ENCODE measurements at regions not wholly inside any gene's neighbourhood (a gene's known extent, or its start where the extent isn't known, plus 50 kb on each side); places are given as distances from the start of the nearest gene placed in this dataset.

- POLR2A ChIA-PET, result no interaction called here
- CTCF ChIA-PET, result no interaction called here
- no peak for DNase-seq (ENCODE audit: low read depth, low spot score)
- TF ChIP-seq, protein P1, sequence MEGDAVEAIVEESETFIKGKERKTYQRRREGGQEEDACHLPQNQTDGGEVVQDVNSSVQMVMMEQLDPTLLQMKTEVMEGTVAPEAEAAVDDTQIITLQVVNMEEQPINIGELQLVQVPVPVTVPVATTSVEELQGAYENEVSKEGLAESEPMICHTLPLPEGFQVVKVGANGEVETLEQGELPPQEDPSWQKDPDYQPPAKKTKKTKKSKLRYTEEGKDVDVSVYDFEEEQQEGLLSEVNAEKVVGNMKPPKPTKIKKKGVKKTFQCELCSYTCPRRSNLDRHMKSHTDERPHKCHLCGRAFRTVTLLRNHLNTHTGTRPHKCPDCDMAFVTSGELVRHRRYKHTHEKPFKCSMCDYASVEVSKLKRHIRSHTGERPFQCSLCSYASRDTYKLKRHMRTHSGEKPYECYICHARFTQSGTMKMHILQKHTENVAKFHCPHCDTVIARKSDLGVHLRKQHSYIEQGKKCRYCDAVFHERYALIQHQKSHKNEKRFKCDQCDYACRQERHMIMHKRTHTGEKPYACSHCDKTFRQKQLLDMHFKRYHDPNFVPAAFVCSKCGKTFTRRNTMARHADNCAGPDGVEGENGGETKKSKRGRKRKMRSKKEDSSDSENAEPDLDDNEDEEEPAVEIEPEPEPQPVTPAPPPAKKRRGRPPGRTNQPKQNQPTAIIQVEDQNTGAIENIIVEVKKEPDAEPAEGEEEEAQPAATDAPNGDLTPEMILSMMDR (IDR thresholded peaks at IDR 0.05; ENCODE audit: insufficient read depth, low read length, missing control alignments), result no peak
- H3K4me3 ChIP-seq (ENCODE audit: low read depth, low read length), result no peak overlapping the region
Observed at GRCh38 chr2:88345842-88346241, 106.7 kb downstream of the FOXI3 start.

- CTCF ChIA-PET, result no interaction called here
- TF ChIP-seq, protein P1 (IDR thresholded peaks at IDR 0.05; ENCODE audit: insufficient read depth, low read length, missing control alignments), result no peak
- no peak for DNase-seq (ENCODE audit: low read depth, low spot score)
- no peak overlapping the region for H3K4me3 ChIP-seq (ENCODE audit: low read depth, low read length)
- POLR2A ChIA-PET, result no interaction called here
Observed at GRCh38 chr2:88342749-88343148, 109.7 kb downstream of the FOXI3 start.

DNA sequence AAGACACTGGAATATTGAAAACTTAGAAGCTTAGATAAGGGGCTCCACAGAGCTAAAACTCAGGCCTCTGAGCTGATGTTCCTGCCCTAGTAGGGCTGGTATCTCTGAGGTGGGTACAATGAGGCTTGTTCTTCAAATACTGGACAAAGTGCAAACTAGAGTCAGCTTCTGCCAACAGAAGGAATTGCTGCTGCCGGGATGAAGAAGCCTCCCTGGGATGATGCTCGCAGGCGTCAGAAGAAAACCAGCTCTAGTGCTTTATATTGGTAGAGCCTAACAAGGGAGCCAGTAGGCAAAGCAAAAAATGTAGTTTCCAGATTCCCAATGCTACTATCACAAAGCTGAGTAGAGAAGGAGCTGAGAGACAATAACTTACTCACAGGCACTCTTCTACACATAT, 118.1 kb downstream of the FOXI3 start:
- no peak for DNase-seq (ENCODE audit: low read depth, low spot score)
- no peak overlapping the region for H3K4me3 ChIP-seq (ENCODE audit: low read depth, low read length)
- TF ChIP-seq, protein P1 (IDR thresholded peaks at IDR 0.05; ENCODE audit: insufficient read depth, low read length, missing control alignments), result no peak
- POLR2A ChIA-PET, result no interaction called here
- CTCF ChIA-PET, result no interaction called here

DNA sequence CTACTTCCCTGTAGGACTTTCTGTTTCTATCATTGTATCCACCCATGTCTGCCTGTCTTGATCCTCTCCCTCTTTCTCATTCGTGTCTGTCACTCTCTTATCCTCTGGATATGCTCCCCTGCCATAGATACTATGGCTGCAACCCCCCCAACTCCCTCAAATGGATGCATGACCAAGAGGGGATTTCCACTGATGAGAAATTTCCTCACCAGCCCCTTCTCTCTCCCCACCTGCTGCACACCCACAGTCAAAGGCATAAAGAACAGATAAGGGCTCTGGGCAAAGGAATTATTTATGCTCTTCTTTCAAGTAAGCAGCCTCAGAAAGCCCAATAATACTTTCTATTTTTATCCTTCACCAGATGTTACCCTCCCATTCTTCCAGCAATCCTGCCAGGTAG, 121.3 kb downstream of the FOXI3 start:
- CTCF ChIA-PET, result no interaction called here

DNA sequence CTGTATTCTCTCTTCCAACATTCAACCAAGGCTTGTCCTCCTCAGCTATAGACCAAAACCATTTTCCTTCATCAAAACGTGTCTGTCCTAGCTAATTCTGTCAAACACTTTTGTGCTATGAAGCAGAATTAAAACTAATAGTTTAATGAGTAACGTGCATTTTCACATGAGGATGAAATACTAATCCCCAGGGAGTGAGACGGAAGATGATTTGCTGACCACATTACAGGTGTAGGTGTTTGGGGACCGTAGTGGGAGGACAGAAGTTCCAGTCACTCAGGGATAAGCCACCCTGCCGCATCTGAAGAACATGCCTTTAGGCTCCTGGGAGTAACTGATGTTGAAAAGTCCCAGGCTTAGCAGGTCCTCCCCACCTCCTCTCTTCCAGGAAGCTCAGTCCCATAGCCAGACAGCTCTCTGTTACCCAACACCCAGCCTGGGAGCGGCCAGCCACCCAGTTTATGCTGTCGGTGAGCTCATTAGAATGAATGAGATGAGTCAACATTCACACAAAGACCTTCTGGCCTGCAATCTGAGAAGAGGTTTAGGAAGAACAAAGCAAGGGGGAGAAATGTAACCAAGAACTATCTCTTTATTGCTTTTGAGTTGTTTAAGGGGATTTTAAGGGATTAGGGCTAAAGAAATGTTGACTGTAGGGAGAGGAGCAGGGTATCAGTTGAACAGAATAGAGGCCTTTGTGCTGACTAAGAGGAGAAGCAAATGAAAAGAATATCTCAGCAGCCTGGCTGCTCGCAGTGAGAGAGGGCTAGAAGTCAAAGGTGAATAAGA, 122.5 kb downstream of the FOXI3 start:
- DNase-seq (ENCODE audit: low read depth, low spot score), result no peak
- ChIA-PET POLR2A (no interaction called here), CTCF (no interaction called here)
- TF ChIP-seq, protein P1 (IDR thresholded peaks at IDR 0.05; ENCODE audit: insufficient read depth, low read length, missing control alignments), result no peak
- H3K4me3 ChIP-seq (ENCODE audit: low read depth, low read length), result no peak overlapping the region

More for the DNA sequence above, 121.3 kb downstream of the FOXI3 start:
- no peak overlapping the region for H3K4me3 ChIP-seq (ENCODE audit: low read depth, low read length)
- POLR2A ChIA-PET, result no interaction called here
- DNase-seq (ENCODE audit: low read depth, low spot score), result no peak
- TF ChIP-seq, protein P1 (IDR thresholded peaks at IDR 0.05; ENCODE audit: insufficient read depth, low read length, missing control alignments), result no peak

DNA sequence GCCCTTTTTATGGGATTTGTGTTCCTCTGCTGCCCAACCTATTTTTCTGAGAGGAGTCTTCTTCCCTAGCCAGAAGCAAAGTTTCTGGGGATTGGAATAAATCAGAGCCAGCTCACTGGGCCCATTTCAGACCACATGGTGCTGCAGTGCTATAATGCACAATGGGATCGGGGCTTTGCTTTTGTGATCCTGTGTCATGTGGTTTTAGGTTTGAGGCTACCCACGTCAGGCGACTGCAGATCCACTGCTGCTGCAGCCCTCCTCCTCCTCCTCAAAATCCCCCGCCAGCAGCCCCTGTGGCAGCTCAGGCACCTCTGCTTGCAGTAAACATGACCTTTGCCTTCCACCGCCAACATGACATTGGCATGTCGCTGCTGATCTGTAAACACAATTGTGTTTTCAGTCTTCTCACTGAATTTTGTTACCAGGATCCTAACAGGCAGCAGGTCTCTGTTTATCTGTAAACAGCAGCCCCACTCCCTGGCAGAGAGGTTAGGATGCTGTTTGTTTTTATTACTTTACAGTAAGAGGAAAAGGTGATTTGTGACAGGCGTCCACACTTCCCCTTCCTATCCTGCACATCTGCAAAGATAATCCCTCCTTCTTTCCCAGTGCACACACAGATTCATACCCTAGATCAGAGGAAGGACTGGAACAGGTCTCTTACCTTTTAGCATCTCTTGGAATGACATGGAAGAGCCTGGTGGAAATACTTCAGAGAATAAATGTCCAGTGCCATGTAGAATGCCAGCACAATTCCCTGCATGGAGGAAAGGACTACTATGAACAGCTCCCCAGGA, 130.8 kb downstream of the FOXI3 start:
- DNase-seq (ENCODE audit: low read depth, low spot score), result no peak
- ChIA-PET POLR2A (no interaction called here), CTCF (no interaction called here)
- no peak overlapping the region for H3K4me3 ChIP-seq (ENCODE audit: low read depth, low read length)
- TF ChIP-seq, protein P1 (IDR thresholded peaks at IDR 0.05; ENCODE audit: insufficient read depth, low read length, missing control alignments), result no peak
